ELR (cell line): ENCODE measurements at regions not wholly inside any gene's neighbourhood (a gene's known extent, or its start where the extent isn't known, plus 50 kb on each side); places are given as distances from the start of the nearest gene placed in this dataset.
"Not testable (repeated sequence)": the region's sequence is repeated elsewhere in the genome, so short reads cannot be mapped to it uniquely, and the experiment has no call there.

Experiments used
- DNase-seq: peaks from one replicate; pipeline ENCODE4 v3.0.0-alpha.2; 2015; ENCODE audit warnings: low read depth

DNA sequence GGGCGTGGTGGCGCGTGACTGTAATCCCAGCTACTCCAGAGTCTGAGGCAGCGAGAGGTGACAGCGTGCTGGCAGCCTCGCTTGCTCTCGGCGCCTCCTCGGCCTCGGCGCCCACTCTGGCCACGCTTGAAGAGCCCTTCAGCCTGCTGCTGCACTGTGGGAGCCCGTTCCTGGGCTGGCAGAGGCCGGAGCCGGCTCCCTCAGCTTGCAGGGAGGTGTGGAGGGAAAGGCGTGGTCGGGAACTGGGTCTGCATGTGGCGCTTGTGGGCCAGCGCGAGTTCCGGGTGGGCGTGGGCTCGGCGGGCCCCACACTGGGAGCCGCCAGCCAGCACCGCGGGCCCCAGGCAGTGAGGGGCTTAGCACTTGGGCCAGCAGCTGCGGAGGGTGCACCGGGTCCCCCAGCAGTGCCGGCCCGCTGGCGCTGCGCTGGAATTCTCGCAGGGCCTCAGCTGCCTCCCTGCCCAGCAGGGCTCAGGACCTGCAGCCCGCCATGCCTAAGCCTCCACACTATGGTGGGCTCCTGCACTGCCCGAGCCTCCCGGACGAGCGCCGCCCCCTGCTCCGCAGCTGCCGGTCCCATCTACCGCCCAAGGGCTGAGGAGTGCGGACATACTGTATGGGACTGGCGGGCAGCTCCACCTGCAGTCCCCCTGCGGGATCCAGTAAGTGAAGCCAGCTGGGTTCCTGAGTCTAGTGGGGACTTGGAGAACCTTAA, 1093.3 kb upstream of the CDH8 start:
- no peak for DNase-seq

- not testable (repeated sequence) for DNase-seq
Measured at GRCh38 chr16:63119905-63120304, 1083.7 kb upstream of the CDH8 start.

DNA sequence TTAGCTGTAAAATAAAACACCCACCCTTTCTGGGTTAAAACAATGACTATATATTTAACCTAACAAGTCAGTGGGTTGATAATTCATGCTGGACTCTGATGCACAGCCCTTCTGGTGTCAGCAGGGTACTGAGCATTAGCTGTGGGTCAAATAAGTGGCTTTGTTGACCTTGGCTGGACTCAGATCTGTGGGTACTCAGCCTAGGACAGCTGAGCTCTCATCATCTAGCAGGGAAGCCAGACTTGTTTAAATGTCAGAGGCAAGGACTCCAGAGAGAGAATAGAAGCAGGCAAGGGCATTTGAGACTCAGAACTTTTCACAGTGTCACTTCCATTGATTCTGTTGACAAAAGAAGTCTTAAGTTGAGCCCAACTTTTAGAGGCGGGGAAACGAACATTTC, 1063.8 kb upstream of the CDH8 start:
- no peak for DNase-seq

DNA sequence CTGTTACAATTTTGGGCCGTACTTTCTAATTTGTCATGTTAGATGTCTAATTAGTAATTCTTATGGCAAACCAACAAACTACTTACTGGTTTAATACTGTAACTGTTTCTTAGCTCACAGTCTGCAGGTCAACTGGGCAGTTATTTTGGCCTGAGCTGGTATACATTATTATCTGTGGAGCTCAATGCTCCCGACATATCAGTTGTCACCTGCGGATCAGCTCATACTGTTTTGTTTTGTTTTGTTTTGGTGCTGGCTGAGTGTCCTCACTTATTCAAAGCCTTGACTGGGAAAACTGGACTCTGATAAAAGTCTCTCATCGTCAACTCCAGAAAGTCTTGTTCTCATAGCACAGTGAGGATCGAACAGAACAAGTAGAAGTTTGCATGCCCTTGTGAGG, 1060.6 kb upstream of the CDH8 start:
- DNase-seq, result no peak

GRCh38 chr16:63092736-63093135, 1056.5 kb upstream of the CDH8 start:
- no peak for DNase-seq

- no peak for DNase-seq
Measured at GRCh38 chr16:63082101-63082500, 1045.9 kb upstream of the CDH8 start.

GRCh38 chr16:63080746-63081145, 1044.5 kb upstream of the CDH8 start:
- no peak for DNase-seq

DNA sequence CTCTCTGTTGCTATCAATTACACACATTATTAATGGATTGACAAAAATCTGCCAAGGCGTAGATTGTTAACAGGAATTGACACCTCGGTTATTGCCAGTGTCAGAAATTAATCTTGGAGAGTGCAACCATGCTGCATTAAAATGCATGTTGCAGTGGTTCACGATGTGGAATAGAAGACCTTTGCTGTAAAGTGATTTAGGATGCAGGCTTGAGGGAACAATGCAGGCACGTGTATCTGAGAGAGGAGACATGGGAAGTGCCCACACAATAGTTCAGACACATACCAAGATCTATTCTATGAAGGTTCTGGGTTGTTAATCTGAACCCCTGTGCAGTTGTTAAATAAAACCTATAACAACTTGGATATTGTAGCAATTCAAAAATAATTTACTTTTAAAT, 1032.8 kb upstream of the CDH8 start:
- no peak for DNase-seq

DNA sequence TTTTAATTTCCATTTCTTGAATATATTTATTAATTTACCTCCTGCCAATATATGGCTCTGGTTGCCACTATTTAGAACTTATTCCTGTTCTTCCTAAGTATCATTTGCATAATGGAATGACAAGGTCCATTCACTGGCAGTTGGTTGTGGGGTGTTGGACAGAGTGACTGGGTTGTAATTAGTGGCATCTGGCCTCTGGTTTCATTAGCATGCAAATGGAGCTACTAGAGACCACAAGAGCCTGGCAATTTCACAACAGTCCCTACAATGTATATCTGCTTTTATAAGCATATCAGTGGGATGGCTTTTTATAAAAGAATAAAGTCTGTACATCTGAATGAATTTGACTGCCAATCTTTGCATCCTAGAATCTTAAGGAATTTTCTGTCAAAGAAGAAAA, 1030.9 kb upstream of the CDH8 start:
- no peak for DNase-seq

DNA sequence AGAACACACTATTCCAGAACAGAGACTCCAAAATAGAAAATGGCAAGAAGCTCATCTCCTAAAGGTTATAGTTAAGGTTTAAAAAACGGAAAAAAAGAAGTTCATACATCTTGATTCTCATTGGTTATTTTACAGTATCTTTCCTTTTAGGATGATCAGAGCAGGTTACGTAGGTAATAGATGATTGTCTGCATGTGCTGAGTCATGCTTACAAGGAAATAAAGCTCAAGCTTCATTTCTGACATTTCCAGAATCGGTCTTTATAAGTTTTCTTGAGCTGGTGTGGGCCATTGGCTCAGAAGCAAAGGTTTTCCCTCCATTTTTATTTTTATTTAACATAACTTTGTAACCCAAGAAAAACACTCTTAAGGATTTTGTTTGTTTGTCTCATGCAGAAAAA, 1030.3 kb upstream of the CDH8 start:
- DNase-seq, result no peak

GRCh38 chr16:63061319-63061718, 1025.1 kb upstream of the CDH8 start:
- DNase-seq, result no peak

- DNase-seq, result no peak
Measured at GRCh38 chr16:63059676-63060075, 1023.4 kb upstream of the CDH8 start.

- DNase-seq, result no peak
Measured at GRCh38 chr16:63057341-63057740, 1021.1 kb upstream of the CDH8 start.

- DNase-seq, result no peak
Measured at GRCh38 chr16:63050391-63050790, 1014.2 kb upstream of the CDH8 start.

GRCh38 chr16:63038397-63039106, 1002.3 kb upstream of the CDH8 start:
- DNase-seq, result no peak

- DNase-seq, result no peak
Measured at GRCh38 chr16:63037761-63038396, 1001.6 kb upstream of the CDH8 start.

GRCh38 chr16:63018581-63019223, 982.5 kb upstream of the CDH8 start:
- DNase-seq, result no peak

DNA sequence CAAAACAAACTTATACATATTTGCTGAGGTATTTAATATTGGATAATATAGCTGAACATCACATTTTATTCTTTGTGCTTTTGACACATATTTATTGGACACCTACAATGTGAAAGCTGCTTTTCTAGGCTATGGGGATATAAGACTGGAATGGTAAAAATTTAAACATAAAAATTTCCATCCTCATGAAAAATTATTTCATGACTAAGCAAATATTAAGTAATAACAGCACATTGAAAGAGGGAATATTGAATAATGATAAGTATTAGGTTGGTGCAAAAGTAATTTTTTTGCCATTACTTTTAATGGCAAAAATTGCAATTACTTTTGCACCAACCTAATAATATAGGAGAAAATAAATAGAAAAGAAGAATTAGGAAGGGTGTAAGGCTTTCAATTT, 972.5 kb upstream of the CDH8 start:
- no peak for DNase-seq

DNA sequence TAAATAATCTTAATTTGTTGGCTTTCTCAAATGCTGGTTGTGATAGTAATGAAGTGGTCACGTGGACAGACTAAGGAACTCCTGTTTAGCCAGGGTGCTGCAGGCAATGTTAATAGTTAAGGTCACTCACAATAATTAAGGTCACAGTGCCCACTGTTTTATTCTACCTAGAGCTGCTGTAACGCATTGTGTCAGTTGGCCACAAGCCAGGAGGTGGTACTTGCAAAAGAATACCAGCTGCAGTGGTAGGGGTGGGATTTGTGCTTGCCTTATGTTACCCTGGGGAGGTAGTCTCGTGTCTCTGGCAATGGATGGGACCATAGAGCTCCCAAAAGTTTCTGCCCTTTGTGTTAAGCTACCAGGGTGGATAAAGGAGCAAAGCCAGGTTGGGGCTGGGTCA, 969.1 kb upstream of the CDH8 start:
- DNase-seq, result no peak

GRCh38 chr16:62989480-62989879, 953.2 kb upstream of the CDH8 start:
- no peak for DNase-seq

DNA sequence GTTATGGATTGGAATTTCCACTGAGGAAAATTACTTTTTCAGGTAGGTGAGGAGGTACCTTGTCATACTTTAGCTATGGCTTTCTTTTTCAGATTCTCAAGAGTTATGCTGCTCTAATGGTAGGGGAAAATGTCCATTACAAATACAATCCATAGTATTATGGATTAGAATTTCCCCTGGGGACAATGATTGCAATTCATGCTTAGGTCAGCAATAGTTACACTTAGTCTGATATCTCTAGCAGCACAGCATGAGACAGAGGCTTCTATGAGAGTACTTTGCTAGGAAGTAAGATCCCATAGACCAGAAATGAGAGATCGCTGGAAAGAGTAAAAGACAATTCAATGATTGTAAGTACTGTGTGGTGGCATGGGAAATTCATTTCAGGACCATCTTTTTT, 949.5 kb upstream of the CDH8 start:
- DNase-seq, result no peak

- DNase-seq, result no peak
Measured at GRCh38 chr16:62978451-62978850, 942.2 kb upstream of the CDH8 start.

GRCh38 chr16:62977876-62978275, 941.6 kb upstream of the CDH8 start:
- no peak for DNase-seq
